Suprapubic skin (tissue), 4 donors: ENCODE measurements at regions not wholly inside any gene's neighbourhood (a gene's known extent, or its start where the extent isn't known, plus 50 kb on each side); places are given as distances from the start of the nearest gene placed in this dataset.

Experiments
- POLR2A ChIP-seq, 2 donors: fragments of 450-650 bp; IDR thresholded peaks; one replicate each; pipeline ENCODE4 v1.6.1; 2017; ENCODE audit warnings: antibody characterized with exemption in 2 of 2, mild to moderate bottlenecking in 2 of 2, moderate library complexity in 2 of 2
- POLR2AphosphoS5 ChIP-seq, 3 donors: sonication (generic); formaldehyde crosslinking; IDR thresholded peaks; one replicate each; pipeline ENCODE4 v1.6.1; 2017; ENCODE audit warnings: antibody characterized with exemption in 3 of 3
- TF ChIP-seq, protein P1 (sequence below), 2 donors: fragments of 200-600 bp in 1 of 2; fragments of 450-650 bp in 1 of 2; sonication (generic) in 1 of 2; IDR thresholded peaks; one replicate each; pipeline ENCODE4 v1.5.1; 2016 to 2019; ENCODE audit warnings: antibody characterized with exemption in 2 of 2, mild to moderate bottlenecking in 1 of 2, moderate library complexity in 1 of 2

DNA sequence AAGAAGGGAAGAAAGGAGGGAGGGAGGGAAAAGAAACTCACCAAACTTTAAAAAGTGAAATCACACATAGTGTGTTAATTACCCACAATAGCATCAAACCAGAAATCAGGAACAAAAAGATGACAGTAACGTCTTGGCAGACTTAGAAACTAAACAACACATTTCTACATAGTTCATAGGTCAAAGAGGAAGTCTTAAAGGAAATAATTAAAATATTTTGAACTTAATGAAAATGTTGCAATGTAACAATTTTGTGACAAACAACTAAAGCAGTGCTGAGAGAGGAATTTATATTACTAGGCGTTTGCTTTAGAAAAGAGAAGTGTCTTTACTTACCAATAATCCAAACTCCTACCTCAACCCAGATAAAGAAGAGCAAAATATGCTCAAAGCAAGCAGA is 505.0 kb upstream of the ID2 start:
- TF ChIP-seq POLR2A (IDR thresholded peaks at IDR 0.05) (no peak), POLR2AphosphoS5 (IDR thresholded peaks at IDR 0.05) (no peak)
- TF ChIP-seq, protein P1, sequence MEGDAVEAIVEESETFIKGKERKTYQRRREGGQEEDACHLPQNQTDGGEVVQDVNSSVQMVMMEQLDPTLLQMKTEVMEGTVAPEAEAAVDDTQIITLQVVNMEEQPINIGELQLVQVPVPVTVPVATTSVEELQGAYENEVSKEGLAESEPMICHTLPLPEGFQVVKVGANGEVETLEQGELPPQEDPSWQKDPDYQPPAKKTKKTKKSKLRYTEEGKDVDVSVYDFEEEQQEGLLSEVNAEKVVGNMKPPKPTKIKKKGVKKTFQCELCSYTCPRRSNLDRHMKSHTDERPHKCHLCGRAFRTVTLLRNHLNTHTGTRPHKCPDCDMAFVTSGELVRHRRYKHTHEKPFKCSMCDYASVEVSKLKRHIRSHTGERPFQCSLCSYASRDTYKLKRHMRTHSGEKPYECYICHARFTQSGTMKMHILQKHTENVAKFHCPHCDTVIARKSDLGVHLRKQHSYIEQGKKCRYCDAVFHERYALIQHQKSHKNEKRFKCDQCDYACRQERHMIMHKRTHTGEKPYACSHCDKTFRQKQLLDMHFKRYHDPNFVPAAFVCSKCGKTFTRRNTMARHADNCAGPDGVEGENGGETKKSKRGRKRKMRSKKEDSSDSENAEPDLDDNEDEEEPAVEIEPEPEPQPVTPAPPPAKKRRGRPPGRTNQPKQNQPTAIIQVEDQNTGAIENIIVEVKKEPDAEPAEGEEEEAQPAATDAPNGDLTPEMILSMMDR (IDR thresholded peaks at IDR 0.05) = no peak
